ENCODE measurements at regions not wholly inside any gene's neighbourhood (a gene's known extent, or its start where the extent isn't known, plus 50 kb on each side); places are given as distances from the start of the nearest gene placed in this dataset.

DNA sequence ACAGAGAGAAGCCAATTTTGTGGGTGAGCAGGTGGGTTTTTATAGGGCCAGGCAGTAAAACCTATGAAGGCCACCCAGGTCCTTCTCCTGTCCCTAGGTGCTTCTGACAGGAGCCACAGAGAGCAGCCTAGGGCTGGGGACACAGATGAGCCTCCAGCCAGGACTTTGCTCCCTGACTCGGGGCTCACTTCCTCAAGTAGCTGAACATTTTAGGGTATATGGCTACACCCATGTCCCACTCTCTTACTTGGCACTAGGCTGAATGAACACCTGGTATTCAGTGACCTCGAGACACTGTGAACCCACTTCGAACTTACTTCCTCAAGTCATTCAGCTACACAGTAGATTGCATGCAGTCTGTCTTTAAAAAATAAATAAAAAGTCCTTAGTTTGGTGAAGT lies 217.3 kb downstream of the MID1IP1 start:
- TF ChIP-seq, protein P1, sequence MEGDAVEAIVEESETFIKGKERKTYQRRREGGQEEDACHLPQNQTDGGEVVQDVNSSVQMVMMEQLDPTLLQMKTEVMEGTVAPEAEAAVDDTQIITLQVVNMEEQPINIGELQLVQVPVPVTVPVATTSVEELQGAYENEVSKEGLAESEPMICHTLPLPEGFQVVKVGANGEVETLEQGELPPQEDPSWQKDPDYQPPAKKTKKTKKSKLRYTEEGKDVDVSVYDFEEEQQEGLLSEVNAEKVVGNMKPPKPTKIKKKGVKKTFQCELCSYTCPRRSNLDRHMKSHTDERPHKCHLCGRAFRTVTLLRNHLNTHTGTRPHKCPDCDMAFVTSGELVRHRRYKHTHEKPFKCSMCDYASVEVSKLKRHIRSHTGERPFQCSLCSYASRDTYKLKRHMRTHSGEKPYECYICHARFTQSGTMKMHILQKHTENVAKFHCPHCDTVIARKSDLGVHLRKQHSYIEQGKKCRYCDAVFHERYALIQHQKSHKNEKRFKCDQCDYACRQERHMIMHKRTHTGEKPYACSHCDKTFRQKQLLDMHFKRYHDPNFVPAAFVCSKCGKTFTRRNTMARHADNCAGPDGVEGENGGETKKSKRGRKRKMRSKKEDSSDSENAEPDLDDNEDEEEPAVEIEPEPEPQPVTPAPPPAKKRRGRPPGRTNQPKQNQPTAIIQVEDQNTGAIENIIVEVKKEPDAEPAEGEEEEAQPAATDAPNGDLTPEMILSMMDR (conservative IDR thresholded peaks at IDR 0.05; ENCODE audit: low read depth, low read length) = no peak
- H3K4me2 ChIP-seq = no peak overlapping the region
- H2AFZ ChIP-seq (ENCODE audit: low read depth) = no peak overlapping the region
- H3K79me2 ChIP-seq (ENCODE audit: insufficient read depth, low read depth) = no peaks in the 10 kb centered on the region
- no peaks in the 10 kb centered on the region for H3K4me1 ChIP-seq (ENCODE audit: low read depth, poor library complexity, severe bottlenecking)
- H3K36me3 ChIP-seq (ENCODE audit: insufficient read depth) = no peaks in the 10 kb centered on the region
- no peaks in the 10 kb centered on the region for H4K20me1 ChIP-seq (ENCODE audit: insufficient read depth)
- no peak overlapping the region for H3K27ac ChIP-seq
- no peaks in the 10 kb centered on the region for H3K27me3 ChIP-seq (ENCODE audit: insufficient read depth, low read depth)
- H3K4me3 ChIP-seq (IDR thresholded peaks at IDR 0.05; ENCODE audit: insufficient read depth, low read depth, low read length) = no peak overlapping the region
- no peak overlapping the region for H3K9ac ChIP-seq

DNA sequence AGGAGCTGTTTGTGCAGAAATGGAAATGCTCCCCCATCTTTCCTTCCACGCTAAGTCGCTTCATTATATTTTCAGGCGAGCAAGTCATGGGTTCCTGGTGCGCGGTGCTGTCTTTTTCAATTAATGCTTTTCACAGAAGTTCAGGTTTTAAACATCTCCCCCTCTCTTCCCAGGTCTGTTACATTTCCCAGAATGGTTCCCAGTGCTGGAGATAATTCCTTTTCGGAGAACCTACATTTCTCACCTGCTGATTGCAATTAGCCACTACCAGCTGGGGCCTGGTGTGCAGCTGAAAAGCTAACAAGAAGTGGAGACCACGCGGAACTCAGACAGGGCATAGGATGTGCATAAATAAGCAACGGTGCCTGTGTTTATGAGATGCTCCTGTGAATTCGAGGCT lies 217.8 kb downstream of the MID1IP1 start:
- Histone ChIP-seq H2AFZ (ENCODE audit: low read depth) (no peak overlapping the region), H3K27me3 (ENCODE audit: insufficient read depth, low read depth) (no peaks in the 10 kb centered on the region), H3K4me3 (IDR thresholded peaks at IDR 0.05; ENCODE audit: insufficient read depth, low read depth, low read length) (no peak overlapping the region), H4K20me1 (ENCODE audit: insufficient read depth) (no peaks in the 10 kb centered on the region), H3K27ac (no peak overlapping the region), H3K79me2 (ENCODE audit: insufficient read depth, low read depth) (no peaks in the 10 kb centered on the region), H3K4me1 (ENCODE audit: low read depth, poor library complexity, severe bottlenecking) (no peaks in the 10 kb centered on the region), H3K4me2 (no peak overlapping the region), H3K36me3 (ENCODE audit: insufficient read depth) (no peaks in the 10 kb centered on the region), H3K9ac (no peak overlapping the region)
- TF ChIP-seq, protein P1 (conservative IDR thresholded peaks at IDR 0.05; ENCODE audit: low read depth, low read length) = no peak

DNA sequence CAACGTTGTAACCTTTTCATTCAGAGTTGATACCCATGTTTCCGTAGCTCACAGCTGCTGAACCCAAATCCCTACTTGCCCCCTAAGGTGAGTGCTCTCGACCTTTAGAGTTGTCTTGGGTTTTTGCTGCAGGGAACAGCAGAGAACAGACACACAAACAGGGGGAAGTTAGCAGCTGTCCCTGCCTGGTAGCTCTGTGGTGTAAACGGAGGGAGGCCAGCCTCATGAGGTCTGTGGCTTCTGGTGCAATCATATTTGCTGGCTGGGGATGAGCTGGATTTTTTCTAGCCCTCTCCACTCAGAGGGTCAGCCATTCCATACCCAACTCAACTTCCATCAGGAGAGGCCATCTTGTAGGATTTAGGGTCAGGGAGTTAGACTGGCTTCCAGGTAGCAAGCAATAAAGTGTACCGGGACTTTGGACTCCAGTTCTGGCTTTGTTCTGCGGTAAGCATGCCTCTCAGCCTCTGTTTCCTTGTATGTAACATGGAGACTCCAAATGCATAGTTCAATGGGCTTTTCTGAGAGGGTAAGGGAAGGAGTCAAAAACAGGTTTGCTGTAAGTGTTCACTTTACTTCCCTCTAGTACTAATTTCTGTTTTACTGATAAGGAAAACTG lies 218.9 kb downstream of the MID1IP1 start:
- no peaks in the 10 kb centered on the region for H3K27me3 ChIP-seq (ENCODE audit: insufficient read depth, low read depth)
- H3K79me2 ChIP-seq (ENCODE audit: insufficient read depth, low read depth) = no peaks in the 10 kb centered on the region
- TF ChIP-seq, protein P1 (conservative IDR thresholded peaks at IDR 0.05; ENCODE audit: low read depth, low read length) = no peak
- H3K27ac ChIP-seq = no peak overlapping the region
- H3K4me2 ChIP-seq = no peak overlapping the region
- no peak overlapping the region for H3K4me3 ChIP-seq (IDR thresholded peaks at IDR 0.05; ENCODE audit: insufficient read depth, low read depth, low read length)
- H3K36me3 ChIP-seq (ENCODE audit: insufficient read depth) = no peaks in the 10 kb centered on the region
- H2AFZ ChIP-seq (ENCODE audit: low read depth) = no peak overlapping the region
- no peak overlapping the region for H3K9ac ChIP-seq
- no peaks in the 10 kb centered on the region for H4K20me1 ChIP-seq (ENCODE audit: insufficient read depth)
- no peaks in the 10 kb centered on the region for H3K4me1 ChIP-seq (ENCODE audit: low read depth, poor library complexity, severe bottlenecking)

DNA sequence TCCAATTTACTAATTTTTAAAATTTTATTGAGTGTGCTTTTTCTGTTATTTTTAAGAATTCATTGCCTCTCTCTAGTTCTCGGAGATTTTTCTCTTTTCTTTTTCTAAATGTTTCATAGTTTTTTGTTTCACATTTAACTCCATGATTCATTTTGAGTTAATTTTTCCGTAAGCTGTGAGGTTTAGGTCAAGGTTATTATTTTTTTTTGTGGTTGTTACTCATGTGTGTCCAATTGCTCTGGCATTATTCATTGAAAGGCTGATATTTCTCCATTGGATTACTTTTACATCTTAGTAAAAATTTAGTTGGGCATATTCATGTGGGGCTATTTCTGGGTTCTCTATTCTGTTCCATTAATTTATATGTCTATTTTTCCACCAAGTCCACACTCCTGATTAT lies 220.8 kb downstream of the MID1IP1 start:
- Histone ChIP-seq H2AFZ (ENCODE audit: low read depth) (no peak overlapping the region), H3K36me3 (ENCODE audit: insufficient read depth) (no peaks in the 10 kb centered on the region), H3K27ac (no peak overlapping the region), H3K9ac (no peak overlapping the region), H3K4me2 (no peak overlapping the region), H3K4me3 (IDR thresholded peaks at IDR 0.05; ENCODE audit: insufficient read depth, low read depth, low read length) (no peak overlapping the region), H3K4me1 (ENCODE audit: low read depth, poor library complexity, severe bottlenecking) (no peaks in the 10 kb centered on the region), H3K27me3 (ENCODE audit: insufficient read depth, low read depth) (no peaks in the 10 kb centered on the region), H4K20me1 (ENCODE audit: insufficient read depth) (no peaks in the 10 kb centered on the region), H3K79me2 (ENCODE audit: insufficient read depth, low read depth) (no peaks in the 10 kb centered on the region)
- TF ChIP-seq, protein P1 (conservative IDR thresholded peaks at IDR 0.05; ENCODE audit: low read depth, low read length) = no peak
